ENCODE measurements at regions not wholly inside any gene's neighbourhood (a gene's known extent, or its start where the extent isn't known, plus 50 kb on each side); places are given as distances from the start of the nearest gene placed in this dataset.
"Not testable (repeated sequence)": the region's sequence is repeated elsewhere in the genome, so short reads cannot be mapped to it uniquely, and the experiment has no call there.

DNA sequence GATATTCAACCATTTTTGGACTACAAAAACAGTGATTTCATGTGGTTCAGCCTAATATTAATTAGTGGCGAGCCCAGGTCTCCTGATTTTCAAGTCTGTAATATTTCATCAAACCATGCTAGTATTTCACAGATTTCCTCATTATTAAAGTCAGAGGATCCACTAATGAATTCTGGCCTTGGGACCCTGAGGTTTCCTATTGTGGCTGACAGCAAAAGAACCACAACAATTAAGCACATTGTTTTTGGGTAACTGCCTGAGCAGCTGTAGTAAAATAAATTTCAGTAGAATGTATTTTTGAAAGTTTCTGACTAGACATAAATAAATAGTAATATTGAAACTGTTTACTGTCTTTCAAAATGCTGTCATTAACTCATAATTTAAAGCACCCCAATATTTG, 630.7 kb upstream of the MMS22L start:
- no peak for DNase-seq (ENCODE audit: low read depth in 2 of 2)

DNA sequence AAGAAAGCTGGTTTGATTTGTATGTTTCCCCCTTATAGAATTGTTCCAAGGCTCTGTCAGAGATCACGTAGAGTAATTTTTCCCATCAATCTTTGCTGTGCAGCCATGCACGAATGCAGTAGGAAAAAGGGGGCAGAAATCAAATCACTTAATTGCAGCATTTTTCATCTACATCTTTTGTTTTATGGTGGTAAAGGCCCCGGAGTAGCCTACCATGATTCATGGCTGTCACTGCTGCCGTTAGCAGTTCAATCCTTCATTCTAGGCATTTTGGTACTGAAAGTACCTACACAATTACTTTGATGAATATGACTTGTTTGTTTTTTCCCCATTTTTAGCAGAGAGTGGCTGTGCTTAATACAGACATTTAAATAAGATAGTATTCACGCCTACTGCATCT, 631.9 kb upstream of the MMS22L start:
- no peak for DNase-seq (ENCODE audit: low read depth in 2 of 2)

DNA sequence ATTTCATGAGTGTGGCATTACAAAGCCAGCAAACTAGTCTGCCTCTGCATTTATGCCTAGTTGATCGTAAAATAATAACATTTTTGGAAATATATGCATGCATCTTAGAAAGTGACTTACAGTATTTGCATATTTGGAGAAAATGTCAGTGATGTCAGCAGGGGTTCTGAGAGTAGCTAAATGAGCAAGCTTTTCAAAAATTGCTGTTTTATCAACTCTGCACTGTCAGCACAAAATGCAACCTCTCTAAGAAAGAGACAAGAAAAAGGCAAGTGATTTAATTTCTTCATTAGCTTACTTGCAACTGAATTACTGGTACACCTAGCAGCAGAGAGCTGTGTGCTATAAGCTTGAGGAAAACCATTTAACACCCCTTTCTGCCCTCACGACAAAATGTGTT, 632.5 kb upstream of the MMS22L start:
- DNase-seq (ENCODE audit: low read depth in 2 of 2) = no peak

DNA sequence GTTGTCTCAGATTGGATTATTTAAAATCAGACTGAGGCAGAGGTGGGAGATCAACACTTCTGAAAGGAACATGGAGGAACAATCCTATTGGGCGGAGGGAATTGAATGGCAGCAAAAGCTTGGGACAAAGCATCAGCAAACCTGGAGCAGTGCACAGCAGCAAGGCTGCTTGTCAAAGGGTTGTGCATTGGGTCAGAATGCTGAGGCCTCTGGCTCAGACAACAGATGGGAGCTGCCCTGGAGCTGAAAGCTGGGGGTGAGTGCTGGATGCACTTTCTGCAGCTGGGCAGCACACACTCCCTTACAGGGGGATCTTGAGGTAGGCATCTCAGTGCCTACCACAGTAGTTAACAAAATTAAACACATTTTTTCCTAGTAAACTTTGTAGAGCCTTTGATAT, 634.4 kb upstream of the MMS22L start:
- DNase-seq (ENCODE audit: low read depth in 2 of 2) = no peak

DNA sequence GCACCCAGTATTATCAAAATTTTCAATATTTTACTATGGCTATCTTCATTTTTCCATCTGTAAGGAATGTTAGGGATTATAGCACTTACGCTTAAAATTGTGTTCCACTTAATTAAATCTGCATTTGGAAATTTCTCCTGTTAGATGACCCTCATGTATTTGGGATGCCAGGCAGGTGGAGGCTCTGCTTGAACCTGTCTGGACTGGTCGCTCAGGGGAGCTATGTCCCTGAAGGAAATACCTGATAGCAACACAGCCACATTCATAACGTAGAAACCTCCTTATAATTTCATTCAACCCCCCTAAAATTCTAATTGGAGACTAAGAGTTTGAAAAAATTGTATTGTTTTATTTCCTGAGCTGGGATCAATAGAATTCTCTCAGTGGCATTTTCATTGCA, 636.0 kb upstream of the MMS22L start:
- DNase-seq (ENCODE audit: low read depth in 2 of 2) = no peak

DNA sequence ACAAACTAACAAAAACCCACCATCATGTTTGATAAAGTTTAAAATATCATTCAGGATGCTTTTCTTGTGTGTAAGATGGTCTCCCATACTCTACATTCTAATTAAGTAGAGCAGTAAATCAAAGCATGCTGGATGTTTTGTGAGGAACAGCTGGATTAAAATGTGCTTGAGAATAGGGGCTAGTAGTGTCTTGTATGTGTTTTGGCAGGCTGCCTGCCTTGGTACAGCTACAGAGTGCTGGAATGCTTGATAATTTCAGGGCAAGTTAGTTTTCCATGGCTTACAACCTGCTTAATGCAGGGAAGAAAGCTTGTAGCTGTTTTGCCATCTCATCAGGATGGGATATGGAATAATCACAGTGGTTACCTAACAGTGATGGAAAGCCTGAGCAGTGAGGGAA, 636.6 kb upstream of the MMS22L start:
- DNase-seq (ENCODE audit: low read depth in 2 of 2) = no peak

DNA sequence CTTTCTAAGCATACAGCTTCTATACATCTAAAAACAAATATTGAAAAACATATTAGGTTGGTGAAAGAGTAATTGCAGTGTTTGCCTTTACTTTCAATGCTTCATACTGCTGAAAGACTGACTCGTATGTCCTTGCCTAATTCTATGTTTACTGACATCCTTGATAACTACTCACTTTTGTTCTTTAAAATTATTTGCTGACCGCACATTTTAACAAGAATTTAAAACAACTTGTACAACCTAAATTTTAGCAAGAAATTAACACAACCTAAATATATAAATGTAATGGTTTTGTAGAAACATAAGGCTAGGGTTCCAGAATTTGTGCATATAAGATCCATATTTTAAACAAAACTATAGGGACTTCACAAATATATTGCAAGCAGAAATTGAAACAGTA, 640.2 kb upstream of the MMS22L start:
- DNase-seq (ENCODE audit: low read depth in 2 of 2) = no peak

DNA sequence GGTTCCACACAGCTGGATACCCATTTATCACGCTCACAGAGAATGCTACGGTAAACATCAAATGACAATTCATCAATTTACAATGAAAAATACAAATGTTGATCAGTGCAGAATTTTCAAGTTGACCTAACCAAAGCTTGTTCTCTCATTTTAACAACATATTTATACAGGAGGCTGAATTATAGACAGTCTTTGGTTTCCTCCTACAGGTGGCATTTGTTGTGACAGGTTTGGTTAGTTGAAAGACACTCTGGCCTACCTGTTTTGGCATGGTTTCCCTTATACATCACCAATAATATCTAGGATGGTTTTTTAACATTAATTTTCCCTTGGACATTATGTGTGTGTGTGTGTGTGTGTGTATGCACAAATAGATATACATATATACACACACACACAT, 642.5 kb upstream of the MMS22L start:
- no peak for DNase-seq (ENCODE audit: low read depth in 2 of 2)

DNA sequence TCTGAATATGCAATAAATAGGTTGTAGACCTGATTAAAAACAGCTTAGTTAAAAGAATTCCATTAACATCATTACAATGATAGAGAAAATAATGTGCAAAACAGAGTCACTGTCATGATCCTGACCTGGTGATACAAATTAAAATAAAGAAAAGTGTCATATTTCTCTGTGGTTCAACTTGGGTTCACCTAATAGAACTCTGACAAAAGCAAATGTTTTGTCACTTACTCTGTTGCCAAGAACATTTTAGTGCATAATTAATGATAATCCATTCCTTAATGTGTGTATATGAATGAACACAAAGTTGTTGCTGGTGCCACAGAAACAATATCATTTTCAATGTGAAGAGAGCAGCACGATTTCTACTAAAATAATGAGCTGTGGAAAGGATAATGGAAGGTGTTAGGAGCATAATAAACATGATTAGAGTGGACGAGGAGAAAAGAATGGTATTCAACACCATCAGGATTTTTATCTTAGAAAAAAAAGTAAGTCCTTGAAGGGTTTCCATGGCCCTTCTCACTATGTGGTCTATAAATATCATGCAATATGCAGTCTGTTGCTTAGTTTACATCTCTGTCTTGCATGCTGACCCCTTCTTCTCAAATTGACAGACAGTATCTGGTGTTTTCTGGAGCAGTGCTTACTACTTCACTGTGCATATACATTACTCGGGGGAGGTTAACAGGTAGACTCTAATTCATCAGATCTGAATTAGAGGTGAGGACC, 656.6 kb upstream of the MMS22L start:
- DNase-seq (ENCODE audit: low read depth in 2 of 2) = no peak

DNA sequence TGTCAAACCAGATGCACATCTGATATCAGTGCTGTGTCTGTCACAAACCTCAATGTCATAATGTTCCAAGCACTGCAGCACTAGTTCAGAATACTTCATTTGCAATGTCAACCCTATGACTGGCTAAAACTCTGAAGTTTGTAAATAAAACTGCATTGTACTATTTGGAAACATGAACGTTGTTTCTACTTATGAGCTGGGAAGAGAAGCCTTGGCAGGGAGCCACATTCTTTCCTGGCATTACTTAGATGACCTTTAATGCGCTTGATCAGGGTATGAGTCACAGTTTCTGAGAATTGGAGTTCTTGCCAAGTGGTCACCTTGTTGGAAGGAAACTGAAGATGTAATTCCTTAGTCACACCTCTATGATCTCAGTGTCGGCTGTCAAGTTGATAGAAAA, 664.8 kb upstream of the MMS22L start:
- no peak for DNase-seq (ENCODE audit: low read depth in 2 of 2)

DNA sequence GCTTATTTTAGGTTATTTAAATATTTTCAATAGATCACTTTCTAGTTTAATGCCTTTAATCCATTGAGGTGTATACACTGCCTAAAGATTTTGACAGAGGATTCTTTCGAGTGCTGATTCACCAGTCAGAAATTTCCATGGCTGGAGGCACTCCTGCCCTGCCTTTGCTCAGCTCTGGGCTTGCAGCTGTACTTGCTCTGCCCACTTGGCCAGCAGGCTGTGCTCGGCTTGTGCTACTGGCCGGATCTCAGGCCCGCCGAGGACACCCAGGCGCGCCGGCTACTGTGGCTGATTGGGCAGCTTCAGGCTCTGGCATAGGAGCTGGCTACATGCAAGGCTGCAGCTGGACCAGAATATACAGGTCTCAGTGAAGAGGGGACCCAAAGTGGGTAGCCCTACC, 675.1 kb upstream of the MMS22L start:
- no peak for DNase-seq (ENCODE audit: low read depth in 2 of 2)

DNA sequence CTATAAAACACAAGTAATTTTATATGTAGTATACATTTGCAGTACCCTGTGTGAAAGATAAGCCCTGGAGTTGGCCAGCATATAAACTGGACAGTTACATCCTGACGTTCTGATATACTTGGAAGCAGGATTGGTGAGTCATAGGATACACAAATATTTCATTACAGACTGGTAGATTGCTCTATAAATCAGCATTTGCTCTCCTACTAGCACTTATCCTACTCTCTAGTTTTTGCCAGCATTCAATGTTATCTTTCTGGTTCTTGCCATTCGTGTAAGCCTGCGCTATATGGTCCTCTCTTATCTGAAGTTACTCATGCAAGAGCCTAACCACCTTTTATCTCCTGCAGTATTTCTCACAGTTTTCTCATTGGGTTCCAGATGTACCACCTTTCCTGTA, 680.2 kb upstream of the MMS22L start:
- DNase-seq (ENCODE audit: low read depth in 2 of 2) = no peak

DNA sequence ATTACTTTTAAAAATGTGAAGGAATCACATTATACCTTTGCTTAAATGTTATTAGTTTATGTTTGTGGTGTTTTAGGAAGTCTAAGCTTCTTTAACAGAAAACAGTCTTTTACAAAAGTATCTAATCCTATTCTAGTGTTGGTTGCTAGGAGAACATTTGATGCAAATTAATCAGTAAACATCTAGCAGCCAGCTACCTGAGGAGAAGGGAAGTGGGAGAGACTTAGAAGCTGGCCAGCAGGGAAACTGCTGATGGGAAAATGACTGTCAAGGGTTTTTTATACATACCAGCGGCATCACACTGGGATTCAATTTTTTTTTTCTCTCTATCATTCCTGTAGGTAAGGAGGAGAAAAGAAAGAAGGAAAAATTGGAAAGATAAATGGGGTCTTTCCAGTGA, 686.0 kb upstream of the MMS22L start:
- no peak for DNase-seq (ENCODE audit: low read depth in 2 of 2)

DNA sequence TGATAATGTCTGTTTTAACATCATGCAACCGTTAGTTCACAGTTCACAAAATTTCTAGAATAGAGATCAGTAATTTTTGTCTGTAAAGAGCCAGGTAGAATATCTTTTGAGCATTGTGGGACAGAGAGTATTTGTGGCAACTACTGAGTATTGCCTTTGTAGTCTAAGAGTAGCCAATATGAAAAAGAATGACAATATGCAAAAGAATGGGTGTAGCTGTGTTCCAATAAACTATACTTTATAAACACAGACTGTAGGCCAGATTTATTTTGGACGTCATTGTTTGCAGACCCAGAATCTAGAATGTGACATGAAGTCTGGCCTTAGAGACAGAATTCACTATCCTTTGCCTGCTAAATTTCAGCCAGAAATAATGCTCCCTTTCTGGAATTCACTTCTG, 694.1 kb upstream of the MMS22L start:
- no peak for DNase-seq (ENCODE audit: low read depth in 2 of 2)

DNA sequence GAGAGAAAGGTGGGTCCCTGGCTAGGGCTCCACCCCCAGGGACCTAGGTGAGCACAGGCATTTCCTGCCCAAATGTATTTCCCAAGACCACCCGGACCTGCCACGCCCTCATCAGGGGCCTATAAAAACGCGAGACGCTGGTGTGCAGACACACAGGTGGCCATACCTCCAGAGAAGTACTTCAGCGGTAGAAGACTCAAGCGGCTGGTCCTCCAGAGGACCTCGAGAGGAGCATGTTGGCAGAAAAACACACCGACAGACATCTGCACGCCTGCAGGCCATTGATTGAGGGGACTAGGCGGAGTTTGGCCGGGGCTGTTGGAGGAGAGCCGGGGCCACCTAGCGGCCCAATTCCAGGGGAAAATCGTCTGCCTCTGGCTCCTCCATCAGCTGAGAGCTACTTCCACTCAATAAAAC, 695.8 kb upstream of the MMS22L start:
- no peak for DNase-seq (ENCODE audit: low read depth in 2 of 2)

DNA sequence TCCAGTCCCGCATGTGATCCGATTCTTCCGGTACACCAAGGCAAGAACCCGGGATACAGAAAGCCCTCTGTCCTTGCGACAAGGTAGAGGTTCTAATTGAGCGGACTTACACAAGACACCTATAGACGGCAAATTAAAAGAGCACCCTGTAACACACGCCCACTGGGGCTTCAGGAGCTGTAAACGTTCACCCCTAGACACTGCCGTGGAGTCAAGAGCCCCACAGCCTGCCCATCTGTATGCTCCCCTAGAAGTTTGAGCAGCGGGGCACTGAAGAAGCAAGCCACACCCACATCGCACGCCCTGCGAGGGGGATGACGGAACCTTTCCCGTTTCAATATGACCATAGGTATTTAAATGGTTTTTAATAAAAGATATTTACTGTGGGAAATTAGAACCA, 696.3 kb upstream of the MMS22L start:
- not testable (repeated sequence) for DNase-seq (ENCODE audit: low read depth in 2 of 2)

DNA sequence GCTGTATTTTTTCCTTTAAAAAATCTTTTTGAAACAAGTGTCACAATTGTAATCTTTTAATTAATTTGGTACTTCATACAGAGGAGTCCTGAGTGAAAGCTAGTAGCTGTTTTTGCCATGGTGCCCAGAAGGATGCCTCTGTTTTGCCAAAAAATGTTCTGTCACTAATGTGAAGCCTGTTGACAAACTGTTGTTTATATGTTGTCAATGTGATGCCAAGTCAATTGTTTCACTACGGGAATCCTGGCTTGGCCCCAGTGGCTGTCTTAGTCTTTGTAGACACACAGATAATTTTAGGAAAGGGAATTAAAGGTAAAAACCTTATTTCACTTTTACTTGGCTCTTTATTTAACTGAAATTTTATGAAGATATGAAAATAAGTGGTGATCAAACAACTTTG, 706.4 kb upstream of the MMS22L start:
- DNase-seq (ENCODE audit: low read depth in 2 of 2) = no peak

DNA sequence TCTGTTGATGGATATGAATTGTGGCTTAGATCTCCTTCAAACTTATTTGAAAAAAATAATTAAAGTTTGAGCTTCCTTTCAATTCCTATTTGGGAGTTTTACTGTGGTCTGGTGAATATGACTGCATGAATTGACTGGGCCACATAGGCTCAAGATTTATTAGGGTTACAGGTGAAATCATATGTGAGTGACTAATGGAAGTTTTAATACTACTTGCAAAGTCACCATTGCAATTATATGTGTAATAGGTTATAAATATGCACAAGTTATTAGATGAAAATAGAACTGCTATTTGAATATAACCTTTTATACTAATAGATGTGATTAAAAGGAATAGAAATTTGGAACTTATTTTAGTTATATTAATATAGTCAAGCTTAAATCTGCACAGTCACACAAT, 712.1 kb upstream of the MMS22L start:
- no peak for DNase-seq (ENCODE audit: low read depth in 2 of 2)

DNA sequence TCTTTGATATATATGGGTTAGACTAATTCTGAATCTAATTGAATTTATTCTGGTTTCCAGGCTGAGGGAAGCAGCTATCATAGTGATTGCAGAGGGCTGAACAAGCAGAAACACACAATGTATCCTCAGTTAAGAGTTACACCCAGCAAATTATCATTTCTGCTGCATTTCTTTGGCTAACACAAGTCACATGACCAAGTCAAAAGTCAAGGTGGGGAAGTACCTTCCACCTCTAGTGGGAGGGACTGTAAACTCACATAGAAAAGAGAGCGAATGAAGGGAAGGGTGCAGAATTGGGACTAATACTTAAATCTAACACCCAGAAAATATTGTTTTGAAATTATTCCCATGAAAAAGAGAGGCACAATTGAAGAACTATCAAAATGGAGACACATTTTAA, 719.7 kb upstream of the MMS22L start:
- no peak for DNase-seq (ENCODE audit: low read depth in 2 of 2)

DNA sequence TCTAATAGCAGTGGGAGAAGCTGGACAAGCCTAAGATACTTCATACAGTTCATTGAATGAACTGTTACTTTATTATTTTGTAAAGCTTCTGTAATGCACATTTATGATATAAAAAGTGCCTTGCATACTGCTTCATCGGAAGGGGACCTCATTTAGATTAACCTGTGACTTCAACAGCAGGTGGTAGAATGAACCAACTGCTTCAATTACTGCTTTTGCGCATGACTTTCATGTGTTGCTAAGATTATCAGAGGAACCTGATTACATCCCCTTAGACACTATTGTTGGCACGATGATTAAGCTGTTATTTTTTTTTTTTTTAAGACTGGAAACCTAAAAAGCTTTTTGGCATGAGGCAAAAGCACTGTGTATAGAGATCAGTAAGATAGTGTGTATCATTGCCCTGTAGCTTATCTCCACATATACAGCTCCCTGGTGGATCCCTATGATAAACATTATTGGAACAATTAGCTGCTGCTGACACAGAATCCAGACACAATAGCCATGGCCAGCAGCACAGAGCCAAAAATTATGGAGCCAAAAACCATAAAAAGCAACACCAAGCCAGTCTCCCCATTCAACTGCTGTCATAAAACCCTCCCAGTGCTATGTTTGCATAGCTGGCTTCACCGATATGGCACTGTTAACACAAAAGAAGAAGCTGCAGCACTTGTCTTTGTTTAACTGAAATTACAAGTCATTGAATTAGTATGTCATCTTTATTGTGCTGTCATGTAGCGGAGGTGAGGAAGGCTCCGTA, 731.6 kb upstream of the MMS22L start:
- no peak for DNase-seq (ENCODE audit: low read depth in 2 of 2)

DNA sequence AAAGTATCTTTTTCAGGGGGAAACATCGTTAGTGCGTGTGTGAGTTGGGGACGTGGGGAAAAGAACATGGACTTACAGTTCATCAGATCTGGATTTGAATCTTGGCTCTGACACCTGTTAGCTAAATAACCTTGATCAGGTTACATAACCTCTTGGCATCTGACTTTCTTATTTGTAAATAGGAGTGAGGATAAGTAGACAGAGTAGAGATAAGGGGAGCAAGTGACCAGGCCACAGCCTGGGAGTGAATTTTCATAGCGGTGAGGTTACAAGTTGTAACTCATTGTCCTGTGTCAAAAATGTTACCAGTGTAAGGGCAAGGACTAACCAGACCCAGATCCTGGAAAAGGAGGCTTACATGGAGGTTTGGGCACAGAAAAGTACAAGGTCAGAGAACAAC, 733.5 kb upstream of the MMS22L start:
- DNase-seq (ENCODE audit: low read depth in 2 of 2) = no peak

DNA sequence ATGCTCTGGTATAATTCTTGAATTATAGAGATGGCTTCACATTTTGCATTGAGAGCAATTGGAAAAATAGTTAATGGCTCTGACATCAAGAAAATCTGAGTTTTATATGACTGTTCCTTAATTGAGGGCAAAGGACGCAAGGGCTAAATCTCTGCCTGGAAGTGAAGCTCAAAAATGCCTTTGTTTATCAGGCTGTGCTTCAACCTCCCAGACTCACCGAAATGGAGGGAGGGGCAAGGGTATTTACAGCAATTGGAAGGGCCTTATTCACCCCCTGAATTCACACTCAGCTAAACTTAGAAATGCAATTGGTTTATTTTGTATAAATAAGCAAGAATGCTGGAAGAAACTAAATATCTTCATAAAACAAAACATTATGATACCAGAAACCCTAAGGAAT, 737.2 kb upstream of the MMS22L start:
- no peak for DNase-seq (ENCODE audit: low read depth in 2 of 2)

DNA sequence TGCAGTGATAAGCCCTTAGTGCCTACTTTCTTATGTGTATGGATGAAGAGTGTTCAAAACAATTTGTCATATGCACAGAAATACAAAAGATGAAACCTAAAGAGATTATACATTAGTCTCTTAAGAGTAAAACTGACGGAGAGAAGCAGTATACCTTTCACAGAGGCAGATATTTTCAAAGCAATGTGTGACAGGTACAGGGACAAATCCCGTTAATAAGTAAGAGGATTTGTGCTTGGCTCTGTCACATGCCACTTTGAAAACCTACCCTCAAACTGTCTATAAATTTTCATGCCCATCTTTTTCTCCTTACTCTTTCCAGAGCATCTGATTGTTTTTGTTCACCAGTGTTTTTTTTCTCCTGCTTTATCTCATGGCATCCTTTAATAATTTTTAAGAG, 741.3 kb upstream of the MMS22L start:
- no peak for DNase-seq (ENCODE audit: low read depth in 2 of 2)

DNA sequence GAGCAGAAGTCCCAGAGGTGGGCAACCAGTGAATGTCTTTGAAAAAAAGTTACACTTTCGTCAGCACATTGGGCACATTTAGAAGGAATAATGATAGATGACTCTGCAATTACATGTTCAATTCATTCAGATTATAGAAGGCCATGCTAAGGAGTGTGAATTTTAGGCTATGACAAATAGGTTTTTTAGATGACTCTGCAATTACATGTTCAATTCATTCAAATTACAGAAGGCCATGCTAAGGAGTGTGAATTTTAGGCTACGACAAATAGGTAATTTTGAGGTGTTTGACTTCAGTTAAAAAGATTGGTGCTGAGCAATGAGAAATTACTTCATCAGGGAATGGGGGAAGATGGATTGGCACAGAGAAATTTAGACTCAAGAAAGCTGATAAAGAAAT, 744.9 kb upstream of the MMS22L start:
- DNase-seq (ENCODE audit: low read depth in 2 of 2) = no peak

All from activated CD8-positive, alpha-beta memory T cell treated with anti-CD3 and anti-CD28 coated beads for 4 hours (primary cell).